Right lung (tissue), 2 donors: ENCODE measurements at regions not wholly inside any gene's neighbourhood (a gene's known extent, or its start where the extent isn't known, plus 50 kb on each side); places are given as distances from the start of the nearest gene placed in this dataset.
"Not testable (repeated sequence)": the region's sequence is repeated elsewhere in the genome, so short reads cannot be mapped to it uniquely, and the experiment has no call there.

Source experiments
- DNase-seq, 2 donors: peaks; one replicate each; pipeline ENCODE4 v3.0.0-alpha.2; 2013

GRCh38 chr2:6198370-6198919 is 506.3 kb downstream of the SOX11 start:
- DNase-seq: not testable (repeated sequence)

DNA sequence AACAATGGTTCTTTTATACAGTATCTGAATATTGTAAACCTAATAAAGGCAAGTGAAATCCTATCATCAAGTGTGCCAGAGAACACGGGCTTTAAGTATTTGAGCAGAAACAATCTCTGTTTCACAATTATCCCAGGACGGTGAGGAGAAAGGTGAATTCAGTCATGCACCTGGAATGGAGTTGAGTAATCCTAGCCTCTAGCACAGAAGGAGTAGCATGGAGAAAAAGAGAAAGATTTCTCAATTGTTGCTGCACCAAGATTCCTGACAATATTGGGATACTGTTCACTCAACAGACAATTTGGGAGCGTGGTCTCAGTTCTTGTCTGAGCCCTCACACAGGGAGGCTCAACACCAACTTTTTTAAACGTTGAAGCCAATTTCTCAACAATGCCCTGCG is 510.6 kb downstream of the SOX11 start:
- DNase-seq: no peak

- DNase-seq: no peak
Measured at GRCh38 chr2:6203291-6203959, 511.2 kb downstream of the SOX11 start.

GRCh38 chr2:6206882-6207281 is 514.7 kb downstream of the SOX11 start:
- no peak for DNase-seq

DNA sequence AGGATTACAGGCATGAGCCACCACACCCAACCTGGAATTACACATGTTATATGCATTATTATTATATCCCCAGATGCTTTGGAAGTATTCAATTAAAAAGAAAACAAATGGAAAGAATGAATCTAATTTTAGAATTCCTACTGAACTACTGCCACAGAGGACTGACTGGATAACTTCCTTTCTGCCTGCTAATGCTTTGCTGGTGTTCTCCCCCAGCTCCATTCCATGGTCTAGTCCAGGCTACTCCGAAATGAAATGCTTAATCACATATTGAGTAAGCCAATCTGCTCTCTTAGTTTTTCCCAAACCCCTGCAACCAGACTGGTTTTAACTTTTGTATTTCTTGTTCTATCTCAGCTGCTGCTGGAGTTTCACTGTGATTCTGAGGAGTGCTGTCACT is 519.1 kb downstream of the SOX11 start:
- DNase-seq: no peak

- DNase-seq: no peak
Measured at GRCh38 chr2:6212491-6212890, 520.3 kb downstream of the SOX11 start.

GRCh38 chr2:6213056-6213780 is 521.0 kb downstream of the SOX11 start:
- DNase-seq: no peak

- DNase-seq: no peak
Measured at GRCh38 chr2:6214471-6214870, 522.3 kb downstream of the SOX11 start.

DNA sequence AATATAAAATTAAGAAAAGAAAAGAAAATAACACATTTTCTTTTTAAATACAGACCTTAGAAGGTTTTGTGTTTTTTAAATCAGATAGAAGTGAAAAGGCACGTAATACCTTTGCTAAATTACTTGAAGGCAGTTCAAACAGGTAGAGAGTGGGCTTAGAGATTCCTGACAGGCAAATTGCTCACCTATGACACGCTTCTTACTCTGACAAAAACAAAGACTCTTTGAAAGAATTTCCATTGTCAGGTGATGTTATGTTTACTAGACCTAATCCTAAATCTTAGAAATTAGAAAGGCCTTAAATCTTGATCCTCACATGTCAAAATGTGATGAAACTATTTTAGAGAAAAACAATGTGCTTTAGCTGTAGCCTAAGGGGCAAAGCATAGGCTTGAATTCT is 522.9 kb downstream of the SOX11 start:
- no peak for DNase-seq

- no peak for DNase-seq
Measured at GRCh38 chr2:6216234-6216633, 524.0 kb downstream of the SOX11 start.

- no peak for DNase-seq
Measured at GRCh38 chr2:6218926-6219325, 526.7 kb downstream of the SOX11 start.

DNA sequence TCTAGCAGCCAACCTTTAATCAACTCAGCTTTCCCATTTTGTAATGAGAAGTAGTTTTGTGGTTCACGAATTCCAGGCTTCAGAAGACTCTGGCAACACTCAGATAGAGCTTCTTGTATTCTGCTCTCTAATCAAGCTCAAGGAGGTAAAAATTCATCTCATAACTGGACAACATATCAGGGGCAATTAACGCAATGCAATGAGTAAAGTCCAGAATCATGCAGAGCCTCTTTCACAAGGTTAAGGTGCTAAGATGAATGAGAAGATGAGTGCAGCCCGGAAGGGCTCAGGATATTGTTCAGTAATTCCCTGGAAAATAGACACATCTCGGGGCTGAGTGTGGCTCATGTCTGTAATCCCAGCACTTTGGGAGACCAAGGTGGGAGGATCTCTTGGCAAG is 527.7 kb downstream of the SOX11 start:
- DNase-seq: no peak

- no peak for DNase-seq
Measured at GRCh38 chr2:6222296-6222695, 530.1 kb downstream of the SOX11 start.

DNA sequence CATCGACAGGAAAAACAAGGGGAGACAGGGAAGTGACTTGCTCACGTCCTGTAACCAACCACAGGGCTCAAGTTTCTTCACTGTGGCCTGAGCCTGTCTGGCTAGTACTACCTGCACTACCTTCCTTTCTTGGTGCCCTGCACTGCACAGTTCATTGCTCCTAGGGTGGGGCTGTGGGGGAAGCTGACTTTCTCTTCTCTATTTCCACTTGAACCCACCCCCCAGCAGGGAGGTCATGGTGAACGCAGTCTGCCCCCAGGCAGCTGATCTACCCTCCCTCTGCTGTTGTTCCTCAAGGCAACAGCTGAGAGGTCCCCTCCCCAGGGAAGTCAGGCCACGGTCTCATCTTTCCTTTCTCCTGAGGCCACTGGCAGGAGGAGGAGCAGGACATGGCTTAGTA is 532.1 kb downstream of the SOX11 start:
- no peak for DNase-seq

- DNase-seq: no peak
Measured at GRCh38 chr2:6228251-6228650, 536.1 kb downstream of the SOX11 start.

GRCh38 chr2:6231166-6231565 is 539.0 kb downstream of the SOX11 start:
- DNase-seq: no peak

- DNase-seq: no peak
Measured at GRCh38 chr2:6233993-6234392, 541.8 kb downstream of the SOX11 start.

DNA sequence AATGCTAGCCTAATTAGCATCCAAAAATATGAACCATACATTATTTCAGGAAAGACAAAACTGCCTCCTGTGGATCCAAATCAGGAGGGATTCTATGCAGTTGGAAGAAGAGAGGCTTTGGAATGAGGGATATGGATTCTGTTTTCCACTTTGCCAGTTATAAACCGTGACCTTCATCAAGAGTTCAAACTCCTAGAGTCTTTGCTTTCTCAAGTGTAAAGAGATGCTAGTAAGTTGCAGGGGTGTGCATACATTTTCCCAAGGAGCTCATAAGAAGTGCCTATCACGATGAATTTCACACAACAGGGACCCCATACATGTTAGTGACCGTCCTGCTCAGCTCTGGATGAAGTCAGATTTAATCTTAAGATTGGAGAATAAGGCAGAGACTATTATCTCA is 542.5 kb downstream of the SOX11 start:
- DNase-seq: no peak

DNA sequence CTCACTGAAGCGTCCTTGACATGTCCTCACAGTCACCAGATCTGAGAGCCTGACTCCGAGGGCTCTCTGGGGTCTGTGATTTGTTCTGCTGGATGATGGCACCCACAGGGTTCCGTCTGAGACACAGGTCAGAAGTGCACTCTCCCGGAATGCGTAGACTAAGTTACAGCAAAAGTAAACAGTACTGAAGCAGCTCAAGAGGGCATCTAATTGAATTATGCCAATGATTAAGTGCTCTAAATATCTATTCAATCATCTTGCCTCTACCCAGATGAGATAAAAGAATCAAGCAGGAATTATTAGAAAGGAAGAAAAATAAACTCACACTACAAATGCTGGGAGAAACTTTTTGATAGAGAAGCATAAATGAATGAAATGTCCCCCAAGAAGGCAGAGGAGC is 544.1 kb downstream of the SOX11 start:
- DNase-seq: no peak

DNA sequence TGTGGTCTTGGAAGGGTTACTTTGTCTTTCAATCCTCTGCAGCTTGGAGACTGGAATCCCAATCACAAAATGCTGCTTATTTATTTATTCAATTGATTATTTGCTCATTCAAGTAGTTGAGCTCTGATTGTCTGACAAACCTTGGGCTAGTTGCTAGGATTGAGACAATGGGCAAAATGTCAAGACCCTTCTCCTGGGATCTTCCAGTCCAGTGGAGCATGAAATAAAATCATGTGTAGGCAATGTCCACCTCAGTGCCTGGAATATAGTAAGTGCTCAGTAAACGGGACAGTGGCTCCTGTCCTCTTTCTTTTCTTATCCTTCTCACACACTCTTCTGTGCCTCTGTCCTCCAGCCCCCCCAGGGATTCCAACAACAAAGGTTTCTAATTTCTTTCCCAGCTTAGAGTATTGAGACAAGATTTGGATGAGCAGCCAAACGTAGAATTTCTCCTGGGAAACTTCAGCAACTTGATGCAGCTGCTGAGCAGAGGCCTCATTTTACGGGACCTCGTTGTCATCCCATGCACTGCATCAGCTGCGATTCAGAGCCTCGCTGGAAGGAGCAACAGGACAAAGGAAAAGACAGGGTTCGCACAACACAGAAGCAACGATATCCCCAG is 545.0 kb downstream of the SOX11 start:
- DNase-seq: no peak

GRCh38 chr2:6249557-6249956 is 557.4 kb downstream of the SOX11 start:
- DNase-seq: no peak

DNA sequence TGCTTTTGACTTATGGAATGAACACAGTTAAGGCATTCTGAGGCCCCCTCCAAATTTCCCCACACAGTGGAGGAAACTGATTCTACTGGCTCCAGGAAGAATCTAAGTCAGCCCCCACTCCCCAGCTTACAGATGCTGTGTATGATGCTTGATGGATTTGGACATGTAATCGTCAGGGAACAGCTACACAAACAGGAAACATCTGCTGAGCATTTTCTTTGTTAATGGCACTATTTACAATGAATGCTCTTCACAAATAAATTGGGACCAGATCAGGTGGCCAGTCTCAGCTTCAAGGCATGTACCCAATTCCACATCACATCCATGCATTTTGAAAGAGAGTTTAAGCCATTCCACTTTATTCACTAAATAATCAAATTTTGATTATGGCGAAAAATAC is 562.3 kb downstream of the SOX11 start:
- peak in 1 of 2 donors; percentile 15 for DNase-seq

- DNase-seq: no peak
Measured at GRCh38 chr2:6264198-6264597, 572.0 kb downstream of the SOX11 start.
